NCI-H2227 (cell line): ENCODE measurements at regions not wholly inside any gene's neighbourhood (a gene's known extent, or its start where the extent isn't known, plus 50 kb on each side); places are given as distances from the start of the nearest gene placed in this dataset.
A peak's percentile ranks its signal among the peaks of the same experiment; 100 is the strongest.
"Not testable (repeated sequence)": the region's sequence is repeated elsewhere in the genome, so short reads cannot be mapped to it uniquely, and the experiment has no call there.

Experiments
- DNase-seq: peaks from one replicate; lab custom pipeline; 2025; ENCODE audit not compliant: unreplicated experiment; lab: John Stamatoyannopoulos, UW

DNA sequence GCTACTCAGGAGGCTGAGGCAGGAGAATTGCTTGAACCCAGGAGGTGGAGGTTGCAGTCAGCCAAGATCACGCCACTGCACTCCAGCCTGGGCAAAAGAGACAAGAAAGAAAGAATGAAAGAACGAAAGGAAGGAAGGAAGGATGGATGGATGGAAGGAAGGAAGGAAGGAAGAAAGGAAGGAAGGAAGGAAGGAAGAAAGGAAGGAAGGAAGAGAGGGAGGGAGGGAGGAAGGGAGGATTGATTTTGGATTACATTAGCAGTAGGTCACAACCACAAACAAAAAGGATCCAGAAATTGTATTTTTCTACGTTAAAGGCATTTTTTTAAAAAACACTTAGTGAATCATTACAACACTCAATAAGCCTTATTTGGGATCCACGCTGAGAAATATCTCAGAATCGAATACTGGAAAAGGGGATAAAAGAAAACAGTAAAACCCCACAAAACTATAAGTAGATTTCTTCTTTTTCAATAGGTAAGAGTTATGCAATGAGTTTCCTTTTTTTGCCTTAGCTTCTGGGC is 136.9 kb upstream of the FREM1 start:
- no peak for DNase-seq

DNA sequence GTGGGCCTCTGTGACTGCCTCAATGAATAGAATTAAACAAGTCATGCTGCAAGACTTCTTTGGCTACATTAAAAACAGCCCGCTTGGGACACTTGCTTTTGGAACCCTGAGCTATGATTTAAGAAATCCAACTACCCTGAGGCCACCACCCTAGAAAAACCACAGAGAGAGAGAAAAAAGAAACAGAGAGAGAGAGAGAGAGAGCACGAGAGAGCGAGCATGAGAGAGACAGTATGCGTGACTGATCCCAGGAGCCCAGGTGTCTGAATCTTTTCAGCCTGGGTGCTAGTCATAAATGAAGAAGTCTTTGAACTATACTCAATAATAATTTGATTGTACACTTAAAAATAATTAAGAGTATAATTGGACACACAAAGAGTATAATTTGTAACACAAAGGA is 123.1 kb upstream of the FREM1 start:
- DNase-seq: no peak

GRCh38 chr9:15032860-15033259 is 122.6 kb upstream of the FREM1 start:
- no peak for DNase-seq

- no peak for DNase-seq
Measured at GRCh38 chr9:15021146-15021545, 110.9 kb upstream of the FREM1 start.

DNA sequence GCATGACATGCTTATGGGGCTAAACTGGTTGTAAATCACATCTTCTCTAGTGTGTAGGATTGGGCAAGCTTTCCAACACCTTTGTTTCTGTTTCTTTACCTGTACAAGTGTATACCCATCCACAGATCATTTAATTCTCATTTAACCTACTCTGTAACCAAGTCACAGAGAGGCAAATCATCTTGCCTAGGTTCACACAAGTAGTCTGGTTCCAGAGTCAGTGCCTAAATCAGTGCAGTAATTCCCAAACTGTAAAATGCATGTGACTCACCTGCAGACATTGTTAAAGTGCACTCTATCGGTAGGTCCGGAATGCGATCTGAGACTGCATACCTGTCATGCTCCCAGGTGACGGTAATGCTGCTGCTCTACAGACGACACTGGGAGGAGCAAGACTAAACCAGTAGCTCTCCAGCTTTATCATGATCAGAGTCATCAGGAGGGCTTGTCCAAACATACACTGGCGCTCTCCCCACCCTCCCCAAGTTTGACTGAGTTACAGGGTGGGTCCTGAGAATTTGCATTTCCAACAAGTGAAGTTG is 107.9 kb upstream of the FREM1 start:
- no peak for DNase-seq

DNA sequence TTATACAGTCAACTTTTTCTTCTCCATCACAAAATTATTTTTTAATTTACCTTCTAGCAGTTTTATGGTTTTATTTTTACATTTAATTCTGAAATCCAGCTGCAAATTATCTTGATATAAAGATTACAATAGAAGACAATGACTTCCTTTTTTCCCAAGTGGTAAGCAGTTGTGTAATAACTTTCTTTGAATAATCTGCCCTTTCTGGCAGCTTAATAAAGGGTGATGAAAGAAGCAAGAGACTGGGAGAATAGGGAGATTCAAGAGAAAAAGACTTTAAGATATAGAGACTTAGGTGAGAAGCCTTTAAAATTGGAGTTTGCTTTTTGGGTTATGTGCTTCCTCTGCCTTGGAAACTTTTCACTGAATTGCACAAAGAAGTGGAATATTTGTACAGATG is 100.4 kb upstream of the FREM1 start:
- DNase-seq: no peak

- DNase-seq: no peak
Measured at GRCh38 chr9:15007698-15008097, 97.5 kb upstream of the FREM1 start.

DNA sequence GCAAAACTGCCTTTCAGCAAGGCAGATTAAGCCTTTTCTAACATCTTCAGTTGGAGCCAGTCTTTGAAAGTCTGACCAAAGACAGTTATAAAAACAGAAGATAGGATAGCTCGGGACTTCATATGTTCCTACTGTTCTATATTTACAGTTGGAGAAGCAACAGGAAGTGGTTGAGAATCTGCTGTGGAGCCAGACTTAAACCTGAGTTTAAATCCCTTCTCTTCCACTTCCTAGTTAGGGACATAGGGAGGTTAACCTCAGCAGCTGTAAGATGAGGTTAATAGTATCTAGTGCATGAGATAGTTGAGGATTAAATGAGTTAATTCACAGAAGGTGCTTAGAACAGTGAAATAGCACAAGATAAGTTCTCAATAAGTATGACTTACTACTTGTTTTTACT is 84.5 kb upstream of the FREM1 start:
- no peak for DNase-seq

DNA sequence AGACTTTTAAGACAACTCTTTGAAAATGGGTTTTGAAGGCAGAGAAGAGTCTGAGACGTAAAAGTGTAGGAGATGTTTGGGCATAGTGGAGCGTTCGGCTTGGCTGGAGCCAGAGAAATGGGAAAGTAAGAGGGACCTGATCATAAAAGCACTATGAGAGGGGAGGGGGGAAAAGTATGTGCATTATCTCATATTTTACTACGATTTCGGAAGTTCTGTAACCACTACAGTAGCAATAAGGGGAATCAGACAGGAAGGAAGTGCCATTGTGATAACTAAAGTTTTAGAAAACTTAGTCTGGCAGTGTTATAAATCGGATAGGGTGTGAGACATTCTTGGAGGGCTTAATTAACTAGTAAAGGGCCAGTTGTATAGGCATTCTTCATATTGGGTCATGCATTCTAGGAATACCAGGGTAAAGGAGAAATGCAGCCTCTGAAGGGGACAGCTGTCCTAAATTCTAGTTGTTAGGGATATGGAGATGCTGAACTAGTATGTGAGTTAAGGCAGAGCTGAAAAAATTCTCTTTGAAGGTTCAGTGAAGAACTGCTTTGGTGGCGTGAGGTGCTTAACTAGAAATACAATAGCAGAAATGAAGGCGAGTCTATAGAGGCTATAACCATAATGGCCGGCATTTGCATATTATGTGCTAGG is 83.8 kb upstream of the FREM1 start:
- no peak for DNase-seq

DNA sequence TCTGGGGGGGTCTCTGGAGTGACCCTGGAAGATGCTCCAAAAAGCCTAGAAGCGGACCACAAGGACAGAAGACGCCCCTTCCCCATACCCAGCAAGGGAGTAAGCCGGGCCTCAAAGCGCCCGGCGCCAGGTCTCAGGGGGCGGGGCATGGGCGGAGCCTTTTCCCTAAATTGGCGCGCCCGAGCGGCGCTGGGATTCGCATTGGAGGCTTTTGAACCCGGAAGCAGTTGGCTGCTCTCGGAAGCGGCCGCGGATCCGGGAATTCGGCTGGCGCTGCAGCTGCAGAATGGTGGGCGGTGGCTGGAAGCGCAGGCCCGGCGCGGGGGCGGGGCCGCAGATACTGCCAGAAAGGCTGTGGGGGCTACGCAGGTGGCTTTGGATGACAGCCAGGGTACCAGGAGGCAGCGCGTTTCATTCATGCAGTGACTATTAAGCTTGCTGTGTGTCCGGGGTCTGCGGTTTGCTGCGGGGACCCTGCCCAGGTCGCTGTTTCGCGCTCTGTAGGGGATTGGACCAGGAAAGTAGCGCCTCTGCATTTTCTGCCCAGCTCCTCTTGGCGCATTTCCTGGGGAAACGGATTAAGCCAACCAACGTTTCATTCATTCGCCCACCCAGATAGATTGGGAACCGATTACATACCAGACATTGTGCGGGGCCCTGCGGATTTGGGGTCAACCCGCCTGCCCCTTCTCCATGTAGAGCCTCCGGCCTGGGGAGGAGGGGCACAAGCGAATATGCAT is 83.0 kb upstream of the FREM1 start:
- DNase-seq: peak; percentile 98

GRCh38 chr9:14992516-14992915 is 82.3 kb upstream of the FREM1 start:
- DNase-seq: peak; percentile 43

GRCh38 chr9:14992081-14992480 is 81.9 kb upstream of the FREM1 start:
- peak; percentile 50 for DNase-seq

DNA sequence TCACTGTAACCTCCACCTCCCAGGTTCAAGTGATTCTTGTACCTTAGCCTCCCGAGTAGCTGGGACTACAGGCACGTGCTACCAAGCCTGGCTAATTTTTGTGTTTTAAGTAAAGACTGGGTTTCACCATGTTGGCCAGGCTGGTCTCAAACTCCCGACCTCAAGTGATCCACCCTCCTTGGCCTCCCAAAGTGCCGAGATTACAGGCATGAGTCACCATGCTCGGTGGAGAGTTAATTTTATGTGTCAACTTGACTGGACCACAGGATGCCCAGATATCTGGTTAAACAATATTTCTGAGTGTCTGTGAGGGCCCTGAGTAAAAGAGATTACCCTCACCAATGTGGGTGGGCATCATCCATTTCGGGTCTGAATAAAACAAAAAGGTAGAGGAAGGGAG is 80.4 kb upstream of the FREM1 start:
- not testable (repeated sequence) for DNase-seq

- no peak for DNase-seq
Measured at GRCh38 chr9:14989811-14990210, 79.6 kb upstream of the FREM1 start.

GRCh38 chr9:14989336-14989735 is 79.1 kb upstream of the FREM1 start:
- DNase-seq: not testable (repeated sequence)

GRCh38 chr9:14987858-14988257 is 77.6 kb upstream of the FREM1 start:
- DNase-seq: no peak

DNA sequence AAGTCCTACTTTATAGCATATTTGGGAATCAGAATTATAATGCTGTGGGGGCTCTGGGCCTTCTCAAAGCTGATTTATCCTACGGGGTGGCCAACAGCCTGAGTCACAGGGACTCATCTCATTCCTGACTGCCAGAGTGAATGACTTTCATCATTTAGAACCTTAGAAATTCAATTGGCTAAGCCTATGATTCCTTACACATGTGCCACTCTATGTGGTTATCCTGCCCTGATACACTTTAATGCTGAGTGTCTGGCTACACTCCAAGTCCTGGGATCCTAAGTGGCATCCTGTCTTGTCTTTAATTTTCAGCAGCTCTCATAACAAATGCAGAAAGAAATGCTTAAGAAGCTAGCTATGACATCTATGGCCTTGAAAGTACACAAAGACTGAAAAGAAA is 75.2 kb upstream of the FREM1 start:
- DNase-seq: no peak

DNA sequence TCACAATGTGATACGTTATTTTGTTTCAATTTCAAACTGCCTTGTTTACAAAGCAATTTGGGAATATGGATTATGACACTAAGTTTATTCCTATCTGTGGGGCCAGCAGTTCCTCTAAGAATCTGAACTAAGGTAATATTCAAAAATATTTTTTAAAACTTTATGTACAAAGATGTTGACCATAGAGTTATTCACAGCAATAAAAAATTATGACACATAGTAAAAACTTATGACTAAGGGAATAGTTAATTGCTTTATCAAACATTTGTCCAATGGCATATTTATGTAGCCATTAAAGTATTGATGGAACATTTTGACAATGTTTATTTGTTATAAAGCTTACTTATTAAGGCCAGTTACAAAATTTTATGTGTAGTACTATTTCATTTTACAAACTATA is 73.4 kb upstream of the FREM1 start:
- no peak for DNase-seq

- DNase-seq: no peak
Measured at GRCh38 chr9:14981291-14981950, 71.2 kb upstream of the FREM1 start.

DNA sequence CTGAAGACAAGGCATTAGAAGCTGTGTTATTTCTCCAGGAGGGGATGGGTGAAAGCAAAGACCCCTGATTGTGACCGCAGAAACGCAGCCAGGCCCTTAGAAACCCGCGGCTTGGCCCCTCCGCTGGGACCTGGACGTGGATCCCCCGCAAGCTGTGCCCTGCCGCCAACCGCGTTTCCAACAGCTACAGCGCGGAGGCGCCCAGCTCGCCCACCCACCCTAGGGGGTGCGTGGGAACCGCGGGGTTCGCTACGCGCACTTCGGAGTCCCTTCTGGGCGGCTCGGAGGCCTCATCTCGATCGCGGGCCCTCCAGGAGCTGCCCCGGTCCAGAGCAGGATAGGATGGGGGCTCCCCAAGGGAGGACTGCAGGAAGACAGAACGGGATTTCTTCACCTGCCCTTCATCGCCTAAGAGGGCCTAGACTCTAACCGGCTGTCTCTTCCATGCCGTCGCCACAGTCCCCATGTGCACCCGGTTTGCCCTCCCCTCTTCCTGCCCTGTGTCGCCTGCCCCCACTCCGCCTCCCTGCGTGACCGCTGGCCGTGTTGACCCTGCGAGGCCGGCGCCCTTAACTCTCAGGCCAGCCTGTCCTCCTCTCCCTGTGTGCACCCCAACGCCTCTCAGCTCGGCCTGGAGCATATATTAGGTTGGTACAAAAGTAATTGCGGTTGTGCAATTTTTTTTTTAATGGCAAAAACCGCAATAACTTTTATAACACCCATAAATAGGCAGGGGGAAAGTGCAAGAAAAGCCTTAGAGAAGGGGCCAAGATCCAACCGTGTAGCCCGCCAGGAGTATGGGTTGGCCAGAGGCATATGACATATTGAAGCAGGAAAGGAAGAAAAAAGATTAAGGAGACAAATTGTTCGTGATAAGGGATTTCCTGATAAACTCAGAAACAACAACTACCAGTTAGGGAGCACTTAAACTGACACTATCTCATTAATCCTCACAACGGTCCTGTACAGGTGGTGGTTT is 68.1 kb upstream of the FREM1 start:
- no peak for DNase-seq
